K562 (cell line): ENCODE measurements at regions not wholly inside any gene's neighbourhood (a gene's known extent, or its start where the extent isn't known, plus 50 kb on each side); places are given as distances from the start of the nearest gene placed in this dataset.

ENCODE experiments used
- ATAC-seq: fragments of 200-7000 bp; cut with Tn5 transposase; 3 replicates; pipeline ENCODE4 v1.9.1; 2020; ENCODE audit warnings: moderate library complexity
- BruUV-seq: library from RNA; stranded (reverse); fragments of 400-500 nt; replicated peaks from 2 replicates; lab custom pipeline; 2021; lab: Mats Ljungman, UMichigan
- CTCF ChIA-PET: fragments of 300-600 bp; formaldehyde crosslinking; extraction: SDS; loops from one replicate; lab custom pipeline; 2021; ENCODE audit warnings: low intra/inter-chr PET ratio; lab: Yijun Ruan, JAX
- POLR2A ChIA-PET: fragments of 300-600, 350-650 bp; sonication (Branson Sonifier 250); formaldehyde crosslinking; extraction: SDS; loops from one replicate; lab custom pipeline; 2021; ENCODE audit warnings: antibody characterized with exemption, inconsistent platforms; lab: Yijun Ruan, JAX
- DNase-seq, 4 experiments: peaks; one replicate each; pipeline versions ENCODE4 v3.0.0 to v3.0.0-alpha.2; 2011 to 2018; ENCODE audit warnings: low spot score in 3 of 4, mixed read lengths in 3 of 4; ENCODE audit errors: extremely low read depth in 1 of 4
- FAIRE-seq: peaks from 2 replicates; lab custom pipeline; 2011; peaks lifted over from hg19 to GRCh38; lab: Jason Lieb, UNC
- H2AFZ ChIP-seq: 2 replicates; pipeline ENCODE4 v1.6.0; 2011; ENCODE audit warnings: low read depth, low read length, control low read depth, inconsistent platforms
- H3K27ac ChIP-seq: fragments of 200-600 bp; 3 replicates; pipeline ENCODE4 v1.8.0; 2011; ENCODE audit warnings: low read depth, mild to moderate bottlenecking, control low read depth, inconsistent platforms, low read length, moderate library complexity, mixed read lengths; ENCODE audit errors: extremely low read depth
- H3K27me3 ChIP-seq, 2 experiments: fragments of 300-600 bp in 1 of 2; 2 replicates in 1 of 2; 3 replicates in 1 of 2; pipeline versions ENCODE4 v1.6.0 to v1.8.0; 2011; ENCODE audit warnings: inconsistent platforms in 2 of 2, low read length in 2 of 2, mild to moderate bottlenecking in 1 of 2, mixed read lengths in 1 of 2, moderate library complexity in 1 of 2; ENCODE audit not compliant: control insufficient read depth in 2 of 2, insufficient read depth in 2 of 2
- H3K36me3 ChIP-seq: fragments of 300-600 bp; 3 replicates; pipeline ENCODE4 v1.8.0; 2011; ENCODE audit warnings: mild to moderate bottlenecking, low read length, inconsistent platforms; ENCODE audit not compliant: control insufficient read depth, insufficient read depth
- H3K4me1 ChIP-seq, 2 experiments: fragments of 200-600 bp in 1 of 2; replicated peaks in 1 of 2; 2 replicates in 1 of 2; 3 replicates in 1 of 2; pipeline versions ENCODE4 v1.5.1 to v1.8.0; 2011; ENCODE audit warnings: inconsistent platforms in 2 of 2, low read length in 2 of 2, mild to moderate bottlenecking in 1 of 2, mixed read lengths in 1 of 2, moderate library complexity in 1 of 2; ENCODE audit not compliant: control insufficient read depth in 2 of 2, insufficient read depth in 2 of 2
- H3K4me2 ChIP-seq: 2 replicates; pipeline ENCODE4 v1.6.1; 2011; ENCODE audit warnings: low read length, control low read depth, inconsistent platforms, mixed read lengths; ENCODE audit not compliant: insufficient read depth
- H3K4me3 ChIP-seq: fragments of 200-600 bp; sonication (generic), shearing (Covaris generic); 2 replicates; pipeline ENCODE4 v1.5.1; 2016; ENCODE audit warnings: control low read depth, inconsistent platforms
- H3K79me2 ChIP-seq: fragments of 200-600 bp; 3 replicates; pipeline ENCODE4 v1.8.0; 2011; ENCODE audit warnings: low read length, inconsistent platforms; ENCODE audit not compliant: control insufficient read depth, insufficient read depth
- H3K9ac ChIP-seq, 2 experiments: 2 replicates each; pipeline versions ENCODE4 v1.6.0 to v1.6.1; 2011; ENCODE audit warnings: low read depth in 2 of 2, low read length in 2 of 2, control low read depth in 1 of 2, inconsistent platforms in 1 of 2, mild to moderate bottlenecking in 1 of 2, mixed read lengths in 1 of 2; ENCODE audit not compliant: insufficient read depth in 1 of 2
- H3K9me1 ChIP-seq: one replicate; pipeline ENCODE4 v1.6.0; 2011; ENCODE audit warnings: inconsistent platforms, mild to moderate bottlenecking, low read length, moderate library complexity; ENCODE audit not compliant: control insufficient read depth, insufficient read depth
- H3K9me3 ChIP-seq: replicated peaks from 2 replicates; pipeline ENCODE4 v1.5.1; 2011; ENCODE audit warnings: low read depth, low read length, inconsistent platforms; ENCODE audit not compliant: control insufficient read depth, insufficient read depth
- H4K20me1 ChIP-seq: replicated peaks from 2 replicates; pipeline ENCODE4 v1.6.1; 2011; ENCODE audit warnings: low read length, inconsistent platforms, mixed read lengths; ENCODE audit not compliant: control insufficient read depth, insufficient read depth
- ARHGAP35 ChIP-seq: fragments of 450-650 bp; IDR thresholded peaks from 2 replicates; pipeline ENCODE4 v1.6.1; 2018; ENCODE audit not compliant: partially characterized antibody
- ATF7 ChIP-seq: fragments of 450-650 bp; IDR thresholded peaks from 2 replicates; pipeline ENCODE4 v1.7.1; 2014; ENCODE audit warnings: mild to moderate bottlenecking, moderate library complexity
- MITF ChIP-seq: IDR thresholded peaks from 2 replicates; pipeline ENCODE4 v1.6.1; 2014; ENCODE audit warnings: antibody characterized with exemption
- MXI1 ChIP-seq: IDR thresholded peaks from 2 replicates; pipeline ENCODE4 v1.6.1; 2011; ENCODE audit warnings: low read depth, mild to moderate bottlenecking, improper control_type of control experiment, low read length
- MYNN ChIP-seq, 2 experiments: sonication (generic); formaldehyde crosslinking in 1 of 2; IDR thresholded peaks; 2 replicates each; pipeline versions ENCODE4 v1.5.0 to v1.6.1; 2016 to 2020; ENCODE audit warnings: antibody characterized with exemption in 1 of 2, missing genetic modification reagents in 1 of 2
- RBM25 ChIP-seq: fragments of 200-400 bp; formaldehyde crosslinking; IDR thresholded peaks from 2 replicates; pipeline ENCODE4 v1.6.1; 2018; ENCODE audit warnings: low read length, low read depth, moderate library complexity; ENCODE audit not compliant: severe bottlenecking
- SRSF3 ChIP-seq: fragments of 200-400 bp; formaldehyde crosslinking; IDR thresholded peaks from 2 replicates; pipeline ENCODE4 v1.6.1; 2016; ENCODE audit warnings: mild to moderate bottlenecking, low read length, moderate library complexity; ENCODE audit not compliant: insufficient read depth
- ZBTB1 ChIP-seq: sonication (generic); formaldehyde crosslinking; IDR thresholded peaks from 2 replicates; pipeline ENCODE4 v1.8.1; 2023; ENCODE audit warnings: missing genetic modification reagents, low read depth, mild to moderate bottlenecking, borderline replicate concordance
- ZBTB34 ChIP-seq: fragments of 250-450 bp; sonication (Bioruptor Pico); IDR thresholded peaks from 2 replicates; pipeline ENCODE4 v1.8.0; 2021; ENCODE audit warnings: mild to moderate bottlenecking, moderate library complexity
- WGBS: fragments of 100-300 bp; shearing (Covaris generic); methylation state at CpG from one replicate; pipeline ENCODE4 v1.1.6; 2016; ENCODE audit warnings: low coverage, mixed read lengths; ENCODE audit not compliant: insufficient coverage; ENCODE audit errors: missing lambda C conversion rate; 5-methylcytosine and 5-hydroxymethylcytosine counted together
- in situ Hi-C: fragments of 300-500 bp; cut with MboI; formaldehyde crosslinking; loops from 4 replicates; pipeline ENCODE4 v1.15.0; 2018; ENCODE audit warnings: inconsistent platforms, mixed read lengths
- intact Hi-C: fragments of 100-400 bp; cut with micrococcal nuclease; formaldehyde crosslinking; loops from 2 replicates; pipeline ENCODE4 v1.14.2; 2022
- TF ChIP-seq, protein P1 (sequence below): sonication (generic); formaldehyde crosslinking; IDR thresholded peaks from 2 replicates; pipeline ENCODE4 v1.8.0; 2022; ENCODE audit warnings: missing genetic modification reagents, mild to moderate bottlenecking, borderline replicate concordance
- TF ChIP-seq, protein P2 (sequence below): sonication (generic); formaldehyde crosslinking; IDR thresholded peaks from 2 replicates; pipeline ENCODE4 v1.8.0; 2023; ENCODE audit warnings: mild to moderate bottlenecking, missing genetic modification reagents
- TF ChIP-seq, protein P3 (sequence below): fragments of 250-450 bp; sonication (Bioruptor Pico); IDR thresholded peaks from 2 replicates; pipeline ENCODE4 v1.5.0; 2021; ENCODE audit warnings: mild to moderate bottlenecking, moderate library complexity

DNA sequence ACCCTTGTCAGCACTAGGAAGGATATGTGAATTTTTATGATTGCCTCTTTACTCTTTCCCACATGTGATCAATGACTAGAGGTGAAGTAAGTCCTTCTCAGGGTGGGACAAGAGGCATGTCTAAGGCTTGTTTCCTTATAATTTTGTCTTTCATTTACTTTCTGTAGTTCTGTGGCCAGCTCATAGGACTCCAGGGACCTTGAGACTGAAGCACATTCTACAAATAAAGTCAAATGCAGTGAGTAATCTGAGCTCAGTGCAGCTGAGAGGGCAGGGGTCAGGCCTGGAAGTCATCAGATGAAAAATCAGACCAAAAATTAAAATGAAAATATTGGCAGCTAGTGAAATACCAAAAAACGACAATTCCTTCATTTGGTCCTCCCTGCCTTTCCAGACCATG, 424.7 kb upstream of the THBS1 start:
- ChIA-PET CTCF (no interaction called here), POLR2A (interaction anchor here (1.2 kb wide), 2 partner anchors 11 kb away, joined by 3 to 4 read pairs; no protein-coding TSS in a partner anchor)
- Histone ChIP-seq H3K27me3 (peaks cover 0 to 4% of the 10 kb centered on the region in 2 experiments; a peak in 1 of 5 replicates), H3K4me2 (no peak overlapping the region), H3K9me3 (no peaks in the 10 kb centered on the region), H3K36me3 (no peaks in the 10 kb centered on the region), H3K4me3 (no peak overlapping the region), H4K20me1 (no peaks in the 10 kb centered on the region), H3K9me1 (no peaks in the 10 kb centered on the region), H3K9ac (no peak overlapping the region), H3K4me1 (no peaks in the 10 kb centered on the region; a peak in 1 of 5 replicates), H3K27ac (no peak overlapping the region), H3K79me2 (no peaks in the 10 kb centered on the region), H2AFZ (no peak overlapping the region)
- 0% methylated on average over 1 of the region's 1 CpG for WGBS
- FAIRE-seq (no peak), DNase-seq (no peak), ATAC-seq (no peak)
- in situ Hi-C loops (no loop called here), intact Hi-C loops (no loop called here)
- BruUV-seq: no TSS peak
- no peak for TF ChIP-seq ARHGAP35
- no peak for TF ChIP-seq MXI1
- no peak for TF ChIP-seq RBM25
- no peak for TF ChIP-seq MYNN (IDR thresholded peaks at IDR 0.05)
- TF ChIP-seq MYNN (CRISPR knock-in tag; IDR thresholded peaks at IDR 0.05): no peak
- TF ChIP-seq, protein P1, sequence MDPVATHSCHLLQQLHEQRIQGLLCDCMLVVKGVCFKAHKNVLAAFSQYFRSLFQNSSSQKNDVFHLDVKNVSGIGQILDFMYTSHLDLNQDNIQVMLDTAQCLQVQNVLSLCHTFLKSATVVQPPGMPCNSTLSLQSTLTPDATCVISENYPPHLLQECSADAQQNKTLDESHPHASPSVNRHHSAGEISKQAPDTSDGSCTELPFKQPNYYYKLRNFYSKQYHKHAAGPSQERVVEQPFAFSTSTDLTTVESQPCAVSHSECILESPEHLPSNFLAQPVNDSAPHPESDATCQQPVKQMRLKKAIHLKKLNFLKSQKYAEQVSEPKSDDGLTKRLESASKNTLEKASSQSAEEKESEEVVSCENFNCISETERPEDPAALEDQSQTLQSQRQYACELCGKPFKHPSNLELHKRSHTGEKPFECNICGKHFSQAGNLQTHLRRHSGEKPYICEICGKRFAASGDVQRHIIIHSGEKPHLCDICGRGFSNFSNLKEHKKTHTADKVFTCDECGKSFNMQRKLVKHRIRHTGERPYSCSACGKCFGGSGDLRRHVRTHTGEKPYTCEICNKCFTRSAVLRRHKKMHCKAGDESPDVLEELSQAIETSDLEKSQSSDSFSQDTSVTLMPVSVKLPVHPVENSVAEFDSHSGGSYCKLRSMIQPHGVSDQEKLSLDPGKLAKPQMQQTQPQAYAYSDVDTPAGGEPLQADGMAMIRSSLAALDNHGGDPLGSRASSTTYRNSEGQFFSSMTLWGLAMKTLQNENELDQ (CRISPR knock-in tag): no peak
- TF ChIP-seq, protein P2, sequence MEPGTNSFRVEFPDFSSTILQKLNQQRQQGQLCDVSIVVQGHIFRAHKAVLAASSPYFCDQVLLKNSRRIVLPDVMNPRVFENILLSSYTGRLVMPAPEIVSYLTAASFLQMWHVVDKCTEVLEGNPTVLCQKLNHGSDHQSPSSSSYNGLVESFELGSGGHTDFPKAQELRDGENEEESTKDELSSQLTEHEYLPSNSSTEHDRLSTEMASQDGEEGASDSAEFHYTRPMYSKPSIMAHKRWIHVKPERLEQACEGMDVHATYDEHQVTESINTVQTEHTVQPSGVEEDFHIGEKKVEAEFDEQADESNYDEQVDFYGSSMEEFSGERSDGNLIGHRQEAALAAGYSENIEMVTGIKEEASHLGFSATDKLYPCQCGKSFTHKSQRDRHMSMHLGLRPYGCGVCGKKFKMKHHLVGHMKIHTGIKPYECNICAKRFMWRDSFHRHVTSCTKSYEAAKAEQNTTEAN (CRISPR knock-in tag): no peak
- TF ChIP-seq ZBTB34 (CRISPR knock-in tag): no peak
- no peak for TF ChIP-seq MITF
- TF ChIP-seq, protein P3, sequence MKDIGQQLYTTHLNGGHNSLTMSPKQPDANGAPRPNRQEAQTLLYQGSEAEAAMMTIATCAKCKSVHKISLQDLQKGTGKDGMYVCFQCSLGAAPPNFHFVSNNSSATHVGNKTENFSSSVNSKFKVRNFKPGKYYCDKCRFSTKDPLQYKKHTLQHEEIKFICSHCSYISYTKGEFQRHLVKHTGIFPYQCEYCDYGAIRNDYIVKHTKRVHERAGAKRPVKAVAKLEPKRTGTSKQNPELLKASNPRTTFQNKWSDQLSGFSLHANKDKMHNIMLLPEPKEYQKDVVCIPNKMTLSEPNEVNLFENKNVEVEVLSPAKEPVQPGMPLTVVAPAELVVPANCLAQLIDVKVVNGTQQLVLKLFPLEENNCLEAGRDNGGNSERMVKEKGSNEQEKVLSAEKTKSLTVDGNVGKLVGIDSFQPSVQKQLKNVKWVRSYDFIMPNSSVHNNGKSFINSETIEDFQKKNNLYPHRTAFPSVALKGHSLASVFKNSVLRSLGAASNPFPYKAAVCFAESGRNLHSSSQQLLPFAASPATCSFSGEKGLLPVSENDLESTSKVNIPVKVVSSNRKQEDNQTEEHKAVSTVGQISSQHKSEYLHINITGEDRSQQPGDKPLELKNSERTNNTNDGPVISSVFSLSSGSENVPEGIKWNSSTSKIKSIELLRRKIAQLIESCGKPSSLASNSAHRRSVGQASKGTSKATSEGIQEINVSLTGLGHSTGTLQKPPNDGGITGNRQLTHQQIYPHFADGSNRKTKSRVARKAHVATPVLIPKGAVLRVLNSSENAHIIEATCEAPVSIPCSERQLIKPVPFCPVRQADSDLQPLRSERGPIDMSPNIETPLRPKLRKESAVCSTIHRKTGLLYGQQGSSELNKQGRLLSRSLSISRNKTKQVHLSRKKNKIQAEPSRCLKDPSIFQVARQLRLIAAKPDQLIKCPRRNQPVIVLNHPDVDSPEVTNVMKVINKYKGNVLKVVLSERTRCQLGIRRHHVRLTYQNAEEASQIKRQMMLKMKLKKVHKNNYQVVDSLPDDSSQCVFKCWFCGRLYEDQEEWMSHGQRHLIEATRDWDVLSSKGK (CRISPR knock-in tag): no peak
- no peak for TF ChIP-seq SRSF3
- TF ChIP-seq ATF7: no peak
- no peak for TF ChIP-seq ZBTB1 (CRISPR knock-in tag)
